Iris pigment epithelial cell (primary cell): ENCODE measurements at regions not wholly inside any gene's neighbourhood (a gene's known extent, or its start where the extent isn't known, plus 50 kb on each side); places are given as distances from the start of the nearest gene placed in this dataset.

Source experiments
- DNase-seq: peaks from one replicate; pipeline ENCODE4 v3.0.0-alpha.2; 2011; ENCODE audit warnings: low read depth

DNA sequence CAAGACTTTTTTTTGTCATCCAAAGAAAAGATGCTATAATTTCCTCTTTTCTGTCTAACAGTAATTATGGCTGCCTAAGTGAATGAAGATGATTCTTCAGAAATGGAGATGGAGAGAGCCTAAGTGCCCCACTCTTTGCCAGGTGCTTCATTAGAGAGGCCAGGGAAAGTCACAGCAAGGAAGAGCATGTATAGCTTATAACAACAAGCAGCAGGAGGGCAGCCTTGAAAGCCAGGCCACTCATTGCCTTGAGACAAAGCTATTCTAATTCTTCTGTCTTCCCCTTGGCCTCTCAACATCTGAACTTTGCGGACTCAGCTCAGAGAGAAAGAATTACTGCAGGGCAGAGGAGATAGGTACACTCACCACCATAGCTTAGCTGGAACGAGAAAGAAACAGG lies 112.0 kb upstream of the ZNF366 start:
- no peak for DNase-seq

DNA sequence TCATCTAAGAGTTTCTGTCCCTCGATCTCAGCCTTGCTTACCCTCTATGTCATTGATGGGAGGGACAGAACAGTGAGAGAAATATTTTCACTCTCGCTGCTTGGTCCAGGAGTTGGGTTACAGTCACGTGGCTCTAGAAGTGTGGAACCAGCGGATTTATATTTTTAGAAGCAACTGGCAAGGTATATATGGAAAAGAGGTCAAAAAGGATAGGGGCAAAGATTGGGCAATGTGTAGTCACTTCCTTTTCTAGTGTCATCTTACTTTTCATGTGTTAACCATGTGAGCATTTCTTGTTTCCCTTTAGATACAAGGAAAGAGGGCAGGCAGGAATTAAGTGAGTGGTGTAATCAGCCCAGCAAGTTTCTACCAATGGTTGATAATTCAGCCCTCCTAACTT lies 111.5 kb upstream of the ZNF366 start:
- DNase-seq: peak; percentile 56

DNA sequence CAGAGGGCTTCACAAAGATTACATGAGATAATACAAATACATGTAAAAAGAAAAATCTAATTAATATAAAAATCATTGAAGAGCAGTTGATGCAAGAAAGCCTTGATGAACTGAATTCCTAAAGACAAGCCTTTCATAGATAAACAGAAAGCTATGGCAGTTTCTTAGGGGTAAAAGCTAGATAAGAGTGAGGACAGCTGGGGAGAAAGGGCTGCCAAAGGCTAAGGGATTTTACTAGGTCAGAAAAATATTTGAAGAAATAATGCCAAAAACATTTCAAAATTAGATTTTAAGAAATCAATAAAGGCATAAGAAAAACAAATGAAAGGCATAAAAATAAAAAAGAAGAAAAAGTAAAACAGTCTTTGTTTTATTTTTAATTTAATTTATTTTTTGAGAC lies 107.9 kb upstream of the ZNF366 start:
- no peak for DNase-seq

DNA sequence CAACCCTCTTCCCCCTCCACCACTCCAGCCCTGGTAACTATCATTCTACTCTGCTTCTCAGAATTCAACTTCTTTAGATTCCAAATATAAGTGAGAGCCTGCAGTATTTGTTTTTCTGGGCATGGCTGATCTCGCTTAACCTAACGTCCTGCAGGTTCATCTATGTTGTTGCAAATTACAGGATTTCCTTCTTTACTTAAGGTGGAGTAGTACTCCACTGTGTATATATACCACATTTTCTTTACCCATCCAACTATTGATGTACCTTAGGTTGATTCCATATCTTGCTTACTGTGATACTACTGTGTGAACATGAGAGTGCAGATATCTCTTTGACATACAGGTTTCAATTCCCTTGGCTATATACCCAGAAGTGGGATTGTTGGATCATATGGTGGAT lies 106.3 kb upstream of the ZNF366 start:
- DNase-seq: no peak

DNA sequence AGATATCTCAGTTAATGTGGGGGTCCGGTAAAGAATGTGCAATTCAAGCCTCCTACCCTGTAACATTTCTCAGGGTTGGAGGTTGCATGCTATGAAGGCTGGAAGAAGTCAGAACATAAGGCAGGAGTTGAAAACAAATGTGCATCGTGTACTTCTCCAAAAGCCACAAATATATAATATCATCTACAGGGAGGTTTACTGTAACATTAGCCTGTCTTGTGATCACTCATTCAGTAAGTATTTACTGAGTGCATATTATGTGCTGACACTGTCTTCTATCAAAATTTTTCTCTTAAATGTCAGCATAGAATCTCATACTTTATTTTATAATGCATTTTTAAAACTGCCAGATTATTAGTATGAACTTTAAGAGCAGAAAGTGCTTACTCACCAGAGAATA lies 105.6 kb upstream of the ZNF366 start:
- peak; percentile 62 for DNase-seq

DNA sequence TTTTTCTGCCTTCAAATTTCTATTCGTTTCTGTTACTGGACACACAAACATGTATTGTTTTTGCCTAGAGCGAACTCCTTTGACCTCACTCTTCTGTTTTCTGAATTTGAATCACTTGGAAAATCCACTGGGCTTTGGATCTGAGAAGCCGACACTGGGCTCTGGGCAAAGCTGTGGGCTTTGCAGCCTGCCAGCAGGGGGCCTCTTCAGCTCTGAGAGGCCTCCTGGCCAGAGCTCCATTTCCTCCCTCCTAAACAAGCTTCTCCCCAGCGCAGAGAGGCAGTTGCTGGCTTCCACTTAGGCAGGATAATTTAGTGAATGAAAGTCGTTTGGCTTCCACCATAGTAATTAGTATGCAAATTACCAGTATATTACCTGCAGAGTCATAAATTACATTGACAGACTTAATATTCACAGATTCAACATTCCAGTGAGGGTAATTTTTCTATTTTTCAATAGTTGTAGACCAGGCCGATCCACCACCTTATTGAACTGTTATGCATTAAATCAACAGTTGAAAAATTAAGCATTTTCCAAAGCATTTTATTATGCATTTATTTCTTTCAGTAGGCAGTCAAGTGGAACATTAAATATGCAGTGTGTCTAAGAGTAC lies 104.0 kb upstream of the ZNF366 start:
- peak; percentile 82 for DNase-seq

DNA sequence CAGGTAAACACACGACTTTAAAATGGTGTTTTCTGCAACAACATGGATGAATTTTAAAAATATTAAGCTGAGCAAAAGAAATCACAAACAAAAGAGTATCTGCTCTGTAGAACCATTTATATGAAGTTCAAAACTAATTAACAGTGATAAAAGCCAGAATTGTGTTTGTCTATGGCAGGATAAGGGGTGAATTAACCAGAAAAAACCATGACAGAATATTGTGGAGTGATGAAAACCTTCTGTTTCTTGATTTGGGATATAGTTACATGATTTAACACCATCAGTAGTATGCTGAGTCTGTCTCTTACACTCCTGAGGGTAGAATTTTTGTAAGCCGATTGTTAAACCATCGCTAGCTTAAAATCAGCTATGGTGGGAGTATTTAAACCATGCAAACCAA lies 101.7 kb upstream of the ZNF366 start:
- no peak for DNase-seq

DNA sequence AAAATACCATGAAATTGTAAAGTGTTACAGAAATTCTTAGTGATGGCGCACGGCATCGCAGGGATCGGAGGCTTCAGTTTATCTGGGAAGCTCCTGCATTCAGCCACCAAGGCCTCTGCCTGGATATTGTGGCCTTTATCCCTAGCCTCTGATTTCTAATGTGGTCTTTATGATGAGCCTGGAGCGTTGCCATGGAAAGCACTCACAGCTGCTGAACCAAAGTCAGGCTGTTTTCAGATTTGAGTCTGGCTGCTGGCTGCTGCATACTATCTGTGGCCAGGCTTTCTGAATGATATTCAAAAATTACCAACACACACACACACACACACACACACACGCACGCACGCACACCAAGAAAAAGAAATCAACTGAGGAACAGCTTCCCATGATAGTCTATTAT lies 101.1 kb upstream of the ZNF366 start:
- peak; percentile 63 for DNase-seq

DNA sequence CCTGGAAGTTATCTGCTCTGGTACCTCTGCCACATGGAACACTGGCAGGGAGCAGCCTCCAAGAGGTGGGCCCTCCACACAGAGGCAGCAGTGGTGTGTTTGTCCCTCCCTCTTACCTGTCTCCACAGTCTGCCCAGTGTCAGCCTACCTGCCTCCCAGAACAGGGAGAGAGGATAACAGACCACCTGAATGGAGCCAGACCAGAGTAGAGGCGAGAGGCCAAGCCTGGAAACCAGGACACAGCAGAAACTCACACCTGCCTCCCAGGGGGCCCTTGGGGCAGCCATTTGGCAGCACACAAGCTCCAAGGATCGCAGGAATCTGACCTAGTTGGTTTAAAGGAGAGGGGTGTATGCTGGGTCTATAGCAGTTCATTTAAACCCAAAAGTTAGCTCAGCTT lies 100.2 kb upstream of the ZNF366 start:
- no peak for DNase-seq

DNA sequence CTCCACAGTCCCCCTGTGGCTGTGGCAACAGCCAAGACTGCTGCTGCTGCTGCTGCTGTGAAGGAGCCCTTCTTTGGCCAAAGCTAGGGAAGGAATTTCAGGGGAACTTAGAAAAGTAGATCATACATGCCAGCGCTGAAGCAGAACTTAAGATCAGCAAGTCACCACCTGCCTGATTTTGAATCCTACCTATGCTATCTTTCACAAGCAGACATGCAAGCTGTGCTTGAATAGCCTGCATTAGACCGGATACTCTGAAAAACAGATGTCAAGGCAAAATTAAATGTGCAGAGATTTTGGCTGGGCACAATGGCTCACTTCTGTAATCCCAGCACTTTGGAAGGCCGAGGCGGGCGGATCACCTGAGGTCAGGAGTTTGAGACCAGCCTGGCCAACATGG lies 99.3 kb upstream of the ZNF366 start:
- DNase-seq: no peak

DNA sequence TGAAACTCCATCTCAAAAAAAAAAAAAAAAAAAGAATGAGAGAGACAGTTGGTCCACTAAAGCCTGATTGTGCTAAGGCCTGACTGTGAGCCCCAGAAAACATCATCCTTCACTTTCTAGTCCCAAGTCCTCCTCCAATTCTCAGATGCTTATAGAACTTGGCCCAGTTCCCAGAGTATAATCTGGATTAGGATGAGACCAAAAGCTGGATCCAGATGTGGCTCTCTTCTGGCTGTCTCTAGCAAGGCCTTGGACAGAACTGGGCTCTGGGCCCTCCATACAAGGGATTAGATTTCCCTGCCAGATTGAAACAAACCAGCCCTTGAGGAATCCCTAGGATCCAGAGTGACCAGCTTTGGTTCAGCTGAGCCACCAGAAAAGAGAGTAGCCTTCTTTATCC lies 98.4 kb upstream of the ZNF366 start:
- DNase-seq: no peak

DNA sequence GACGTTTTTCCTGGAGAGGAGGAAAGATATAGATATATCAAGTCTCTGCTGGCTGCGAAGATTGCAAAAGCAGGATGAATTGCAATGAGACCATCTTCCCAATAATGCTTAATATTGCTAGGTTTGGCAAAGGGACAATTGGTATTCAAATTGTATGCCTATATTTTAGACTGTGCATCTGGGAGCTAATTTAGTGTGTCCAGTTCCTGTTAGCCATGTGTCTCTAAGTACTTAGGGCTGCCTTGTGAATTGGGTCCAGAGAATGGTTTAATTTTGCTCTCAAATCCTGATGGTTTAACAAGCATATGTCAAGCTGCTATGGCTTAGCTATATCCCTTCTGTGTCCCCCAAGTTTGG lies 97.6 kb upstream of the ZNF366 start:
- DNase-seq: no peak

DNA sequence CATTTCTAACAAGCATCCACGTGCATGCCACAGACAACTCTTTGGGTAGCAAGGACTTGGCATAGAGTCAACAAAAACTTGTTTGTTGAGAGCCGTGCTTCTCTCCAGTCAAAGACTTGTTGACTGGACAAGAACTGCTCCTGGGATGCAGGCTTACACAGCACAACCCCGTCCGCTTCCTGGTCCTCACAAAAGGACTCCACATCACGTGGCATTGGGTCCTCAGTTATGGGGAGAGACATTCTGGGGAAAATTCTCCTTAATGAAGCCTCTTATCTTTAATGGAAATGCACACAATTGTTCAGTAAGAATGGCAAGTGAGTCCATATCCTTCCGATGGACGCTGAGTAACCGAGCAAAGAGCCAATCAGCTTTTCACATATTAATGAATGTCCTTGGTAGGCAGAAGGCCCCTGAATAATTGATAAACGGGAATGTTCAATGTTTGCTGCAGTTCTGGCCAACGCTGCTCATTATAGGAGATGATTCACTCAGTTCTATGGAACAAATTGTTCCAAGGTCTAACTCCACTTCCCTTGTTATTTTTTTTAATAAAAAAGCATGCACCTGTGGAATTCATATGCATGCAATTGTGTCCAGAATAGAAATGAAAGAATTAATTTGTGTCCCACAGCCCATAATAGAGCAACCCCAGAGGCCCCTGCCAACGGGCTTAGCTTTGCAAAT lies 97.0 kb upstream of the ZNF366 start:
- DNase-seq: peak; percentile 52

DNA sequence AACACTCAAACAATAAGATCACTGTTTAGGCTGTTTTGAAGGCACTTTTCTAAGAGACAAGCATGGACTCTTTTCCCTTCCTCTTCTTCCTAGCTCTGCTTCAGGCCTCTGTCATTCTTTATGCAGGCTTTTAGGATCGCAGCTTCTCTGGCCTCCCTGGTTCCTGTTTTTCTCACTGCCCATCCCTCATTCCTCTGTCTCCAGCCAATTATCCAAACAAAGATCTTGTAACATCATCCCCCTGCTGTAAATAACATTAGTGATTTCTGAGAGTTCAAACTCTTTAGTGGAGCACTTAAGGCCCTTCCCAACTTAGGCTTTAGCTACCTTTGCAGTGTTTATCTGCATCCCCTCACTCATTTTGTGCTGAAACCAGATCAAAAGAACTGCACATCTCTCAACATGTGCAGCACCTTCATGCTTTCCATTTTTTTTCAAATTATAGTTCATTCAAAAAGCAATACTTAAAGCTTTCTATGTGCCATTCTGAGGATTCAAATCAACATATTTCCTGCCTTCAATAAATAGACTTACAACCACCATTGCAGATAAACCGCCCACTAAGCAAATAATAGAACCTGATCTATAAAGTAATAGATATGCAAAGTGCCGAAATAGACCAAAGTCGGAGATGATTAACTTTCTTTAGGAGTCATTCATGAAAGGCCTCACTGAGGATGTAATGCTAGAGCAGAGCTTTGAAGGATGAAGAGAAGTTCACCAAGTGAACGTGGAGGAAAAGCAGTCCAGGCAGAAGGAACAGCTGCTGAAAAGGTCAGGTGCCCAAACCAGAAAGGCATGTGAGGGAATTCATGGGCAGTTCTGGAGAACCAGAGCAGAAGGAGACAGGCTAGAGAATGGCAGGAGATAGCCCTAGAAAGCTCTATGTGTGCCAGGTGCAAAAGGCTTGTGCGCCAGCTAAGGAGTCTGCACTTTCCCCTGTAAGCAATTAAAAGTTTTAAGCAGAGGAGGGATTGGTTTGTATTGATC lies 95.8 kb upstream of the ZNF366 start:
- no peak for DNase-seq

DNA sequence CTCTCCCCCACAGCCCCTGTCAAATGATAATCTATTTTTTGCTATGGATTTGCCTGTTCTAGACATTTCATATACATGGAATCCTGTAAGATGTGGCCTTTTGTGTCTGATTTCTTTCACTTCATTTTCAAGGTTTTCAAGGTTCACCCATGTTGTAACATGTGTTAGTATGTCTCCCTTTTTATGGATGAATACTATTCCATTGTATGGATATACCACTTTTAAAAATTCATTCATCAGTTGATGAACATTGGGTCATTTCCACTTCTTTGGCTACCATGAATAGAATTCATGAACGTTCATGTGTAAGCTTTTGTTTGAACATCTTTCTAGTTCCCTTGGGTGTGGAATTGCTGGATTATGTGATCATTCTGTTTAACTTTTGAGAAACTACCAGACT lies 94.7 kb upstream of the ZNF366 start:
- no peak for DNase-seq

DNA sequence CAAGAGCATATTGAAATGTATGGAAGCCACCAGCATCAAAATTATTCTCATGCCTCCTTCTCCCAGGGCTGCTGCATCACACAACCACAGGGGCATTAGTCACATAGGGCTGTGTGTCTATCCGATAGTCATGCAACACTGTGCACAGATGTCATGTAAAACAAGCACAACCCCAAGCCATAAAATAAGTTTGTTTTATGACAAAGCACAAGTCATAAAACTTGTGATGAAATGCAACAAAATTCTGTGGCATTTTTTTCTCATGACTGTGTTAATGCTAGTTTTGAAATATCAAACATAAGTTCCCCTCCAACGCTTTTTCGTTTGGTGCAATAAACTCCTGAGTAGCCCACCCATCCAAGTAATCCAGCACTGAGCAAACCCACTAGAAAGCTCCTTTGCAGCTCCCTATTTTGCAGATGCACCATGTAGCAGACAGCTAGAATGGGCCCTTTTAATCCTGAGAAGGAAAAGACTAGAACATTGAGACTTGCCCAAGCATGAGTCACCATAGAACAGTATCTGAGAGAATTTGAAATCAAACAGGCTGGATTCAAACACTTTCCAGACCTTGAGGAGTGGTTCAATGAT lies 93.3 kb upstream of the ZNF366 start:
- DNase-seq: peak; percentile 82

DNA sequence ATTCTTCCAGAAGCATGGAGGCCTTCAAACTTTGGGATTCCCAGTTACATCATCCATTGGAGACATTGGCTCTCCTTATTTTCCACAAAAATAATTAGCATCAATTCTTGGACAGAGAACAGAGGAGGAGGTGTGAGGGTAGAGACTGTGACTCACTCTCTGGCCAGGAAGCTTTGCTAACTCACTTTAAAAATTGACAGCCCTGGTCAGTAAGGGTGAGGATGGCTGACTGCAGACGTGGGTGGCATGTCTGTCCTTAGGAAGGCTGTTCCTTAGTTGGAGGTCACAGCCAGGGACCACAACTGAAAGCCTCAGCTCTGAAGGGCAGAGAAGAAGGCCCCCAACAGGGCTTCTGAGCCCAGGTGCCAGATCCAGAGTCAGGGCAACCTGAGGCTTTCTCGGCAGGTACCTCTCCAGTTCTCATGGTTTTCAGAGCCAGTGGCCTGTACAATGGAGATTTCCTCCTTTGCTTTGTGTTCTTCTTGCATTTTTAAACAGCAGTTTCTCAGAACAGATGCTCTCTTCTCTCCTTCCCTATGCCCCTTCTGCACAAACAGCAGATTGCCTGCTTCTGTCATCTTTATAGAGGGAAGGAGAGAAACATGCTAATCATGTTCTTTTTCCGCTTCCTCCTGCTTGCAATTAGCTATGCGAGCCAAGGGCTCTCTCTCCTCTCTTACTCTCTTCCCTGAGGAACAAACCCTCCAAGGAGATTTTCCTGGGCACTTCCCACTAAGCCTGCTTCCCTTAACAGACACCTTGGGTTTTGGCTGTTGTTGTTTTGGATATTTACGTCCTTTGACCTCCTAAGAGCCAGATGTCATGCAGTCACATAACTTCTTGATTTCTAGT lies 92.5 kb upstream of the ZNF366 start:
- peak; percentile 69 for DNase-seq

DNA sequence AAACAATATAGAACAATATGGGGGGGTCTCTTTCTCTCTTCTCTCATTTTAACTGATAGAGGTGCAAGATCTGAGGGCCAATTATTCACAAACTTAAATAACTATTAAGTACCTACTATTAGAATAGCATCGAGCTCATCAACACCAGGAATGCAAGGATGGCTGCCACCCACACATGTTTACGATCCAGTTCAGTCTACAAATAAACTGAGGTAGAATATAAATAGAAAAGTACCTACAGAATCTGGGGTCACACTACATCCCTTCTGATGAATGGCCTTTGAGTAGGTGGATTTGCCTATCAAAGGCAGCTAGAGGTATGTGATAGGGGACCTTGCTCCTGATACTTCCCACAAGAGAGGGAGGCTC lies 91.8 kb upstream of the ZNF366 start:
- DNase-seq: peak; percentile 28

DNA sequence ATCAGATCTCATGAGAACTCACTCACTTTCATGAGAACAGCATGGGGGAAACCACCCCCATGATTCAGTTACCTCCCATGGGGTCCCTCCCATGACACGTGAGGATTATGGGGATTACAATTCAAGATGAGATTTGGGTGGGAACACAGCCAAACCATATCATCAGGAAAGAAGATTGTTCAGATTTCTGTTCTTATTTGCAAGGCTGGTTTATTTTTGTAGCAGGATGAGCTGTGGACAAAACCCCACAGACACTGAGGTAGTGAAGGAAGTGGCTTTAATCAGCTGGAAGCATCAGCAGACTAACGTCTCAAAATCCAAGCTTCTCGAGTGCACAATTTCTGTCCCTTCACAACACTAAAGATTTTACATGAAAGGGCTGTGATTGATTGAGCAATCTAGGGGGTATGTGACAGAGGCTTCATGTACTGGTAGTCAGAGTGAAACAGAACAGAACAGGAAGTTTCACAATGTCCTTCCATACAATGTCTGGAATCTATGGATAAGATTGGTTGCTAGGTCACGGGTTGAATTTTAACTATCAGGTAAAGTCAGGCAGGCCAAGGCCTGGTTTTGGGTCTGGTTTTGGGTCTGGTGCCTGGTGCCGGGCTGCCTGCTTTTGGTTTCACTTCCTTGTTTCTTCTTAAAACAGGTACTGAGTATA lies 91.3 kb upstream of the ZNF366 start:
- peak; percentile 89 for DNase-seq

DNA sequence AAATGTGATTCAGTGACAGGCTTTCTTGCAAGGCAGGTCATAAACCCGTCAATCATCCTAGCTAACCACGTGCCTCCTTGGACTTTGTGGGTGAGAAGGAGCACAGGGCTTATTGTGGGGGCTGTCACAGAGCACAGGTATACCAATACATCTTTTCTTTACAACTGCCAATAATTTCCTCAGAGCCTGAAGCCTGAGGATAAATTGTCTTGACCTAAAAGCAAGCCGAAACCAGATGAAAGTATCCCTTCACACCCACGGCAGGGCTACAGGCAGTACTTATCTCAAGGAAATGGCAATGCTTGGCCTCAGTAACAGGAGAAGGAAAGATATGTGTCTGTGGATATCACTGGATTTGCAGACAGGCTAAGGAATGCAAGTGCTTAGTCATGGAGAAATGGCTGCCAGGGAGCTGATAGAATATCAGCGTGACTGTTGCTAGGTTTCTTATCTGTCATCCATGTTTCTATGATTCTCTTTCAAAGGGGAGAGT lies 90.3 kb upstream of the ZNF366 start:
- peak; percentile 96 for DNase-seq

DNA sequence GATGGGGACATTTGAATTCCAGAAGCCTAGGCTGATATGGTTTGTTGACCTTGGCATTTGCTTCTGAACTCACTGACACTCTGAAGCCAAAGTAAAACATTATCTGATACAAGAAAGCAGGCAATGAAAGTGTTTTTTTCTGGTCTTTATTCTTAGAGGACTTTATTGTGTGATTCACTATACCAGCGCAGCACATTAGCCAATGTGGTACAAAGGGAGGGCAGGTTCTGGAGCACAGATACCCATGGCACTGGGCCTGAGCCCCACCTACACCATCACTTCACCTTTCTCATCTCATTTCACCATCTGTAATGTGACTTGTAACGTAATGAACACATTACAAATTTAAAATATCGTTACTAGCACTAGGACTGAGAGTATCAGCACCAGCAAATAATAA lies 89.7 kb upstream of the ZNF366 start:
- peak; percentile 16 for DNase-seq
